Urothelium cell line (cell line): ENCODE measurements at regions not wholly inside any gene's neighbourhood (a gene's known extent, or its start where the extent isn't known, plus 50 kb on each side); places are given as distances from the start of the nearest gene placed in this dataset.

Experiments used
- DNase-seq: peaks from one replicate; pipeline ENCODE4 v3.0.0; 2011; ENCODE audit warnings: low spot score, mixed read lengths
- FAIRE-seq: peaks from 2 replicates; lab custom pipeline; 2011; peaks lifted over from hg19 to GRCh38; lab: Jason Lieb, UNC

DNA sequence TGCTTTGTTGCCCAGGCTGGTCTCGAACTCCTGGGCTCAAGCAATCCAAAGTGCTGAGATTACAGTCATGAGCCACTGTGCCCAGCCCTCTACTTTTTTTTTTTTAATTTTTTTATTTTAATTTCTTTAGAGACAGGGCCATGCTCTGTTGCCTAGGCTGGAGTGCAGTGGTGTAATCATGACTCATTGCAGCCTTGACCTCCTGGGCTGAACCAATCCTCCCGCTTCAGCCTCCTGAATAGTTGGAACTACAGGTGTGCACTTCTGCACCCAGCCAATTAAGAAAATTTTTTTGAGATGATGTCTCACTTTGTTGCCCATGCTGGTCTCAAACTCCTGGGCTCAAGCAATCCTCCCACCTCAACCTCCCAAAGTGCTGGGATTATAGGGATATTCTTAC lies 528.6 kb downstream of the GATA3 start:
- DNase-seq = no peak
- FAIRE-seq = no peak

DNA sequence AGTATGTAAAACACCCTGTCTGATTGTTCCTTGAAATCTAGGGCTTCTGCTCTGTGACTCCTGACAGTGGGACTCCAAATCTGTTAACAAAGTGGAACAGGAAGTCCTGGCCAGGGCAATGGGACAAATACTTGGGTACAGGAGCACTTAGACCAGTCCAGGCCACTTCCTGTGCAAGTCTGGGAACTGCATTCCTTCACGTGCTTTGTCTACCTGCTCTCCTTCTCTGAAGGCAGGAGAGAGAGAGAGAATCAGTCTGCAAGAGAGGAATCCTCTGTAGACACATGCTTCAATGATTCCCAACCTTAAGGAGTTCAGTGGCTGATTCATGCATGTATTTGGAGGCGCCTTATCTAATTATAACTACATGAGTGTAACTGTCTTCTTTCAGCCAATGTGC lies 530.2 kb downstream of the GATA3 start:
- DNase-seq (no peak), FAIRE-seq (no peak)

DNA sequence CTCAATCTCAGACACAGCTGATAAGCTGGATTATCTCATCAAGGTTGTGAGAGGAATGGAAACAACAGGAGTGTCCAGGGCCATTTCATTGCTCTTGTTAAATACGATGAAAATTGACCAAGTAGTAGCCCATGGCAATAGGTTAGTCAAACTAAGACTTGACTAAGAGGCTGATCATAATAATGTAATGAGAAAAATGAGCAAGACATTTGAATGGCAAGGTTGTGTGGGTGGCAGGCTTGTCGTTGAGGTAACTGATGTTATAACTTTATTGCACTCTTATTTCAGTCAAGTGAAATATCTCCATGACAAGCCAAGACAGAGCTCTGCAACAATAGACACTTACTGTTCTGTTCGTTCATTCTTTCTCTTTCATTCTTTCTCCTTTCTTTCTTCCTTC lies 532.0 kb downstream of the GATA3 start:
- FAIRE-seq = no peak
- DNase-seq = no peak

DNA sequence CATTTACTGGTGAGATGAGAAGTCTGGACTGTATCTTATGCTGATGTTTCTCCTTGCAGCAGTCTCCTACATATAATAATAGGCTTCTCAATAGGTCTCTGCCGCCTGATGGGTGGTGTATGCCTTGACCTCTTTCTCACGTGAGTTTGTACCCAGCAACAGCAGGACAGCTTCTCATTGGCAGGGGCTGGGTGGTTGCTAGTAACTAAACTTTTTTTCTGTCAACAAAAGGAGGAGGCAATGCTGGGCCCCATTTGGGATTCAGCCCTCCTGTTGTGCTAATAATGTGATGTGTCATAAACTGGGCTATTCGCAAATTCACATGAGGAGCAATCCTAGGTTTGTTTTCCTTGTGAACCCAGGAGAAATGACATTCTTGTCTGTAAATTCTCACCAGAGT lies 533.6 kb downstream of the GATA3 start:
- DNase-seq = no peak

DNA sequence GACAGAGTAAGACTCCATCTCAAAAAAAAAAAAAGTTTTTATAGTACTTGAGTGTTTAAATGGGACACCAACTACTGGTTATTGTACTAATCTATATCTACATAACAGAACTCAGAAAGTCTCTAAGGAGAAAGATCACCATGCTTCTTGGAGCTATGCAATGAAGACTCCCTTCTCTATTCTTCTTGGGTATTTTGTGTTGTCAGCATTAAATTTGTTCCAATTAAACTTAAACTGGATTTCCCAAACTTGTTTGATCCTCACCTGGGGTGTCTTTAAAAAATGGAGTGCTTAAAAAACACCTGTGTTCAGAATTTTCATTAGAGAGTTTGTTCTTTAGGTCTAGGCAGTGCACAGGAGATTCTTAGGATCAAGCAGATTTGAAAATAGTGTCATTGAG lies 536.0 kb downstream of the GATA3 start:
- DNase-seq (no peak), FAIRE-seq (no peak)

More for the DNA sequence above, 533.6 kb downstream of the GATA3 start:
- no peak for FAIRE-seq

DNA sequence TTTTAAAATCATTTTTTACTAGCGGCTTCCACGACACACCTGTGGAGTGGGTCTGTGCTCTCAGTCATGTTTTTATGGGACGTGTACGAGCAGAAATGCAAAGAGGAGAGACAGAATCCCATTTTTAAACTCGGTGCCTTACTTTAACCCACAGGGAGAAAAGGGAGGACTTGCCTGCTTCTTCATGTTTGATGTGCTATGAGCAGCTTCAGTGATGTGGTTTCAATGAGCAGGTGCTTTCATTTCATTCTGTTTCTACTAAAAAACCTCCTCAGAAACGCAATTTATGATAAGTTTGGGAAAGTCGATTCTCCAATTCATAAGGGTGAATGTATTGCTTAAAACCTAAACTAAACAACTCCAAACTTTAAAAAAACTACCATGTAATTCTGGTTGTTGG lies 537.2 kb downstream of the GATA3 start:
- FAIRE-seq = no peak
- no peak for DNase-seq

DNA sequence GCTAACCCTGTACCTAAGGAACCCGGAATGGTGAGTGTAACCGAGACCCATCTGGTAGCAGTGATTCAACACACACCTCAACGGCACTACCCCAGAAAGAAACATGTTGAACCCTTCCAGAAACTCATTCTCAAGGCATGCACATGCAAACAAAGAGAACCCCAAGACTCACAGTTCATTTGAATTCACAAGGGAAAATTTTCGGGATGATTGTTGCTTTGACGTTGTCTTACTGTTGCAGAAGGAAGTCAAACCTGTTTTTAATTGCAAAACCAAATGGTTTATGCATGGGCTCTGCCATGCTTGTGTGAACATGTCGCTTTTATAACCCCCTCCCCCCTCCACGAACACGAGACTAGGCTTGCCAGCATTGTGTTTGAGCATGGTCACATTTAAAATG lies 539.7 kb downstream of the GATA3 start:
- FAIRE-seq (no peak), DNase-seq (no peak)

DNA sequence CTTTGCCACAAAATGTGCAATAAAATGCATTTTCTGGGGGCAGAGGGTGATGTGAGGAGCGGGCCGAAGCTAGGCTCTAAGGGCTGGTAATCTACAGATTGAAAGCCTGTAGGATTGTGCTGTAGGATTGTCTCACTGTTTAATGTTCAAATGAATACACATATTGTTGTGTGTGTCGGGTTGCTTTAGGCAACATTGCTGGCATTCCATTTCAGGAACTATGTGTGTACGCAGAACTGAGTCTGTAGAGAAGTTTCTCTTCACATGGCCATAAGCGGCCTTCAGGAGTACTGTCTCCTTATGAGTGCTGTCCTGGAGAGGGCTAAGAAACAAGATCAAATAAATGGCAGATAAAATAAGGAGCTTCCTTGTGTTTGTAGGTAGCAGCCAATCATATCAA lies 540.2 kb downstream of the GATA3 start:
- no peak for FAIRE-seq
- no peak for DNase-seq

DNA sequence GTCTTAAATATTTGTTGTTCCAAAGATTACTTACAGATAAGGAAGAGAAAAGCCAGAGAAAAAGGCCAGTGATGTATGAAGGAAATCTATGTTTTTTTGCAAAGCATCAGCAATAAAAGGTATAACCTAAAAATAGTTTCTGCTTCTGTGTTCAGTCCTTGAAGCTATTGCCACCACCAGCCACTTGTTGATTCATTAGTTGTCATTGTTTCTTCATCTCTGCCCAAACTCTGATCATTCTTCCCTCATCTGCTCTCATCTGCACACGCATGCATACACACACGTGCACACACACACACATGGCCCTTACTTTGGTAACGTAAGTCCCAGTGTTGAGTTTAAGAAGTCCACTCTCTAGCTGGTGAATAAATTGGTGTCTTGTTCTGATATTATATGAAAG lies 540.7 kb downstream of the GATA3 start:
- no peak for FAIRE-seq
- DNase-seq = no peak

DNA sequence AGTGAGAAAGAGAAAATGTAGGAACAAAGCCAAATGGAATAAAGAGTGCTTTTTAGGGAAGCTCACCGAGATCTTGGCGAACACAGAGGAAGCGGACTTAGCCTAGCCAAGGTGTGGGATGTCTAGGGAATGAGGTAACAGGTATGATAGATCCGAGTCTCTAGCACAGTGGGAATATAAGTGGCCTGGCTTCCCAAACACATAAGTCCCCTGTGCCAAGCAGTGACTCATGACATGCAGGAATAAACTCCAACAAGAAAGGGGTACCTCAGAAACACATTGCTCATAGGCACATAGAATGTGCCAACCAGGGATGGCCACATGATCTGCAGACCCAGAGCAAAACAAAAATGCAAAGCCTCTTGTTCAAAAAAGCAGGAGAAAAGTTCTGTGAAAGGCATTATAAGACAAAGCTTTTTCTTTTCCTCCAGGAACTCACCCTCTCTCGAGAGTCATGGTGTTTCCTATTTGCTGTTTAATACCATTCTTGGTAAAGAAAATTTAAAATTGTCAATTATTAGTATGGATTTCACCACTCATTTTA lies 542.5 kb downstream of the GATA3 start:
- FAIRE-seq (no peak), DNase-seq (peak; percentile 20)

DNA sequence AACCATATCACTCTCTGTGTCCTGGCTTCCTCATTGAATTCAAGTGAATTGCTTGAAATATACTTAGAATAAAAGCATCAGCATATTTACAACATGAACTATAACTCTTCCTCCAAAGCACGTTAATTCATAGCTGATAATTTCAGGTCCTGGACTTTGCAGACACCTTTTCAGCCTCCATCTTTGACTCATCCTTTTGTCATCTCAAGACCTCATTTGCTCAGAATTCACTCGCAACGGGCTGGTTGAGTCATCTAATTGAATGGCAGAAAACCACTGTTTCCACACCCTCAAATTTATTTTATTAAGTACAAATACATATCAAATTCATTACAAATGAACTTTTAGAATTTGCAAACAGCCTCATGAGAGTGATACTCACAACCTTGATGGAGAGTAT lies 545.7 kb downstream of the GATA3 start:
- DNase-seq (peak; percentile 43), FAIRE-seq (no peak)

DNA sequence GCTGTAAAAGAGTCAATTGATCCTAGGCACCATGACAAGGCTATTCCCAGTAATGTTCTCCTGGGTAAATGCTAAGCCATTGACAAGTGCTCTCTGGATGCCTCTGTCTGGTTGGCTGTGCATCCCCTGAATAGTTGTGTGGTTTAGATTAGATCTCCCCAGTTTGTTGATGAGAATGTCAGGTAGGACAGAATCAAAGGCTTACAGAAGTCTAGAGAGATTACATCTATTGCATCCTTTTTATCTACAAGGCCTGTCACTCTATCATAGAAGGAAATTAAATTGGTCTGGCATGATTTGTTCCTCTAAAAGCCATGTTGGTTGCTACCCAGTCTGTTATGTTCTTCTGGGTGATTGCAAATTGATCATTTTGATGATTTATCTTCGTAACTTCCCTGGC lies 548.3 kb downstream of the GATA3 start:
- FAIRE-seq = no peak
- no peak for DNase-seq

DNA sequence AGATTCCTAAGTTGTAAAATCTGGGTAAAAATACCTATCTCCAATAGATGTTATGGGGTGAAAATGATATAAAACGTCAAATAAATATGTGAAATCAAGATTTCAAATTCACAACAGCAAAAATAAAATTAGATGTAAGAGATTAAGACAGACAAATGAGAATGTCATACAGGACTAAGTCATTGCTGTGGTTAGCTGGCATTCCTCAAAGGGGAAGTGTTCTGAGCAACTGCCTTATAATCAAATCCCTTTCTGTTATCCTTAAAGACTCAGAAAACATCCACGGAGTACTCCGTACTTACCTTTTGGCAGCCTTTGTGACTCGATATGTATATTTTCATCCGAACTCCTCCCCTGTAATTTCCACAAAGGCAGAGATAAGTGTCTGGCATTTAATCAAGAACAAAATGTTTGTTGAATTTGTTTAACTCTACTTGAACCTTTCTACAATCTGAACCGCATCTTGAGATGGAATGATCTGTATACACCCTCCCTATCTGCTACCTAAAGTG lies 559.6 kb downstream of the GATA3 start:
- DNase-seq = no peak
- FAIRE-seq = no peak

DNA sequence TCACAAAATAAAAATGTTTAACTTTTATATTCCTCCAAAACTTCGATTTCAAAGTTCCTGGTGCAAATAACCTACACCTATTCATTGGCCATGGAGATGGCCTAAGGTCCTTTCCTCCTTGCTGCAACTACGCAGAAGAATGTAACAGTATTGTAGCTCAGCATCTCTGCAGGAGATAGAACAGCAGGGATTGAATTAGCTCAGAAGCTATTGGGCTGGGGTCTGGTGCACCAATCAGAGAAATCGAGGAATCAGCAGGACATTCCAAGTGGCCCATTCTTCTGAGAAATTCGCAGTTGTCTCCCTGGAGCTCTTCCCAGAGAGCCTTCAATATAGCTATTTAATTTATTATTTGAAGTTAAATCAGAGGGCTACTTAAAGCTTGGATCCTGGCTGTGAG lies 560.6 kb downstream of the GATA3 start:
- FAIRE-seq (no peak), DNase-seq (no peak)

DNA sequence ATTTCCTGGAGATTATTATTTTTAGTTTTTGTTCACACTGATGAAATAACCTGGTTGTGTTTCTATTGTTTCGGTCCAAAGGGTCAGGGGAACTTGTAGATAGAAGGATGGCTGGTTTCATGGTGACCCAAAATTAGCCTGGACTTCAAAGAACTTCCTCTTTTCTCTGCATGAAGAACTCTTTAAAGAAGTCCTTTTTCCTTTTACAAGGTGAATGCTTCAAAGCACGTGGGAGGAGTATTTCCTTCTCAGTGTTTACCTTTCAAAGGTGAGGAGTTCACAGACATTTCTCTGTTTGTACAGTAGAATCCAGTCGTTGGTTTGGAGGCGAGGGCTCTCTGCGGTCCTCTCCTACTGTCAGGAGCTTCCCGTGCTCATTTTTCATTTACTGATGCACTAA lies 561.7 kb downstream of the GATA3 start:
- no peak for DNase-seq
- FAIRE-seq = no peak

DNA sequence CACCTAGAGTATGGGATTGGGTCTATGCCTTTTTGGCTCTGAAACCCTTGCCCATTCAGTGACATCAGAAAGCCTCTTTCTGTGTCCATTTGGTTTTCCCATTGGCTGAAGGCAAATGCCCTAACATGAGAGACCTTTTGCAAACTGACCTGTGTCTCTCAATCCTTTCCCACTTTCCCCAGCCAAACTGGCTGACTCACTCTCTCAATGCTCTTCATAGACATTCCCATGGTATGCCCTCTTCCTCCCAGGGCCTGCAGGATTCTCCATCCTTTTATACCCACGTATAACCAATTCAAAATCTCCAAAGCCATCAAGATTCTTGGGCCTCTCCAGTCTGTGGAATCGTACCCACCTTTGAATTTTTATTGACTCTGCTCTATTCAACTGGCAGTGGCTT lies 563.3 kb downstream of the GATA3 start:
- DNase-seq = no peak
- no peak for FAIRE-seq

DNA sequence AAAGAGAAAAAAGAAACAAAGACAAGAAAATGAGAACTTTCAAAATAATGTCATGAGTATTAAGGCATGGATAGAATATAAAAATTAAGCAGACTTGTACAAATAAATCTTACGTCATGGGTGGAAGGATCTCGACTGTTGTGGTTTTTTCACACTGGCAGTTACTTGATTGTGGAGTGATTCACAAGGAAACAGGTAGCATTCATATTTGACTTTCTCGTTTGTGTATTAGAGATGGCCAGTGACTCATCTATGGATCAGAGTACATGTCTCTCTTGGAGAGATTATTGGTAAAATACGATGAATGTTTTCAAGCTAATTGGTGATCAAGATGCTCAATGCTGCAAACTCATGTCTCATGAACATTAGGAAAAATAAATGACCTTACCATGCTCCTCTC lies 564.3 kb downstream of the GATA3 start:
- DNase-seq (peak; percentile 23), FAIRE-seq (no peak)

DNA sequence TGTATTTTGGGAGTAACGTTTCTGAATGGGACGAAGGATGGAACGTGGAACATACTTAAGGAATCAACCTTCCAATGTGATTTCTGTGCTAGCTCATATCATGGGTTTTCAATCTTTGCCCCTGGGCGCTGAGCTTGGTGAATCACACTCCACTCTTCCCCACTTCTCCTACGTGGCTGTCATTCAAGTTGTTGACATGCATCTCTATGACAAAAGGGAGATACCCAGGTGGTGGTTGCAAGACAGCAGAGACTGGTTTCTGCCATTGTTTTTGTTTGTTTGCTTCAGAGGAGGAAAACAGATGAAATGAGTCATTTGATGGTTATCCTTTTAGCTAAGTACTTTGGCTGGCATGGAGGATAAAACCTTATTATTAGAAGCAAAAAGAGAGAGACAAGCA lies 573.9 kb downstream of the GATA3 start:
- no peak for FAIRE-seq
- DNase-seq = no peak

DNA sequence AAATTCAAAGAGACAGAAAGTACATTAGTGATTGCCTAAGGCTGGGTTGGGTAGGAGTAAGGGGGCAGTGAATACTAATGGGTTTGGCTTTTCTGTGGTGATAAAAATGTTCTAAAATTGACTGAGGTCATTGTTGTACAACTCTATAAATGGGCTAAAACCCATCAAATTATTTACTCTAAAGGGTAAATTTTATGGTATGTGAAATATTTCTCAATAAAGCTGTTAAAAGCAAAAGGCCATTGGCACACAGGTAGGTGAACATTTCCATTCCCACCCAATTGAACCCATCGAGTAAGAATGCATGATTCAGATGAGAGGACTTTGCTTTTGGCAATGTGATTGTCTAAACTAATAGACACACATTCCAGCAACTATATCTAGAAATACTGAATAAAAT lies 579.4 kb downstream of the GATA3 start:
- DNase-seq (no peak), FAIRE-seq (no peak)

DNA sequence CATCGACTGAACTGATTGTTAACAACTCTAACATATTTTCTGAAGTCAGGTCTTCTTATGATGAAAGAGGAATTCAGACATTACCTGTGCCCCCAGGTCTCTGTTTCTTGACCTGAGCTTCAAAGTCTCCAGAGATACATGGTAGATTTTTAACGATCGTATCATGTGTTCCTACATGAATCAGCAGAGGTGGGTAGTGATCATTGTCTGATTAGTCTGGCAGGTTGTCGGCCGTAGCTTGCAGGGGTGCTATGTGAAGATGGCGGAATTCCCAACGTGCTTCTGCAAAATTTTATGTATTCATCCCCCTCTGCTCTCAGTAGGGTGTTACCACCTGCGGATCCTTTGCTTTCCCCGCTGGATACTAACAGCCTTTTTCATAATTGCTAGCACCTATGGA lies 581.9 kb downstream of the GATA3 start:
- DNase-seq (no peak), FAIRE-seq (no peak)

DNA sequence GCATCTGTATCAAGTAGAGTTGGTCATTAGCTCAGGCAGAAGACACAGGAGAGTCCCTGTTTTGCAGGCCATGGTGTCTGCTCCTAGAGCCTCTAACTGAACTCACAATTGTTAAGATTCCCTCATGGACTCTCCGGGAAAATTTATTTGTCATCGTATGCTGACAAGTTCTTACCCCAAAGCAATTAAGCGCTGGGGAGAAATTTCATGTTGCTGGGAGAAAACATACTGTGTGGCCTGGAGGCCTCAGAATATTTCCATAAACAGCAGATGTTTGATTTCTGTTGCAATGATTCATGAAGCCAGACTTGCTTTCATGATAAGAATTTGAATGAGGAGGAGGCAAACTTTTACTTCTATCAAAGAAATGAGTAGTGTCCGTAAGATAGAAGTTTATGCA lies 583.2 kb downstream of the GATA3 start:
- no peak for FAIRE-seq

DNA sequence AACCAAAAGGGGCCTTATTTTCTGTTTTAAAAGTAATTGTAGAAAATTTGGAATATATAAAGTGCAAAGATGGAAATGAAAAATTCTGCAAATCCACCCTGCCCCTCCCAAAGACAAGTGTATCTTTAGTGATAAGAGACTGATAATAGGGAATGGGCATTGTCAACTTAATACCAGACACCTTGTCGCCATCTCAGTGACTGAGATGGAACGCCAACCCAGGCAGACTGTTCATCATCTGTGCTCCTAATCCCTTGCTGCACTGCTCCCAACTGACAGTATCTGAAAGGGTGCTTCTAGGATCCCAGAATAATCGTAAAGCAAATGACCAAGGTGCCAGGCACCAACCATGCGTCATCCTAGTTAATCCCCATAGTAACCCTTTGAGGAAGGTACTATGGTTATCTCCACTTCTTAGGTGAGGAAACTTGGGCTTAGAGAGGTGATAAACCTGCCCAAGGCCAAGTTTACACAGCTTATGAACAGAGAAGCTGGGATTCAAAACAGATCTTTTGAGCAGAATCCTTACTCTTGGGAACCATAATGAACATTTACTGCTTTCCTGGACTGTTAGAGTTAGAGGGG lies 583.7 kb downstream of the GATA3 start:
- FAIRE-seq (no peak), DNase-seq (no peak)

More for the DNA sequence above, 583.2 kb downstream of the GATA3 start:
- no peak for DNase-seq
